Fibroblast of the aortic adventitia (primary cell): ENCODE measurements at regions not wholly inside any gene's neighbourhood (a gene's known extent, or its start where the extent isn't known, plus 50 kb on each side); places are given as distances from the start of the nearest gene placed in this dataset.

Source experiments
- DNase-seq: peaks from one replicate; pipeline ENCODE4 v3.0.0-alpha.2; 2010; ENCODE audit warnings: low read depth
- H3K4me3 ChIP-seq: 2 replicates; pipeline ENCODE4 v1.5.1; 2011; ENCODE audit warnings: low read depth, mild to moderate bottlenecking, control low read depth, low read length, moderate library complexity
- TF ChIP-seq, protein P1 (sequence below): IDR thresholded peaks from 2 replicates; pipeline ENCODE4 v1.5.1; 2011; ENCODE audit warnings: mild to moderate bottlenecking, low read length, control low read depth, inconsistent platforms; ENCODE audit not compliant: insufficient read depth

GRCh38 chr16:26688105-26688504 is 378.6 kb upstream of the C16orf82 start:
- no peak overlapping the region for H3K4me3 ChIP-seq
- TF ChIP-seq, protein P1, sequence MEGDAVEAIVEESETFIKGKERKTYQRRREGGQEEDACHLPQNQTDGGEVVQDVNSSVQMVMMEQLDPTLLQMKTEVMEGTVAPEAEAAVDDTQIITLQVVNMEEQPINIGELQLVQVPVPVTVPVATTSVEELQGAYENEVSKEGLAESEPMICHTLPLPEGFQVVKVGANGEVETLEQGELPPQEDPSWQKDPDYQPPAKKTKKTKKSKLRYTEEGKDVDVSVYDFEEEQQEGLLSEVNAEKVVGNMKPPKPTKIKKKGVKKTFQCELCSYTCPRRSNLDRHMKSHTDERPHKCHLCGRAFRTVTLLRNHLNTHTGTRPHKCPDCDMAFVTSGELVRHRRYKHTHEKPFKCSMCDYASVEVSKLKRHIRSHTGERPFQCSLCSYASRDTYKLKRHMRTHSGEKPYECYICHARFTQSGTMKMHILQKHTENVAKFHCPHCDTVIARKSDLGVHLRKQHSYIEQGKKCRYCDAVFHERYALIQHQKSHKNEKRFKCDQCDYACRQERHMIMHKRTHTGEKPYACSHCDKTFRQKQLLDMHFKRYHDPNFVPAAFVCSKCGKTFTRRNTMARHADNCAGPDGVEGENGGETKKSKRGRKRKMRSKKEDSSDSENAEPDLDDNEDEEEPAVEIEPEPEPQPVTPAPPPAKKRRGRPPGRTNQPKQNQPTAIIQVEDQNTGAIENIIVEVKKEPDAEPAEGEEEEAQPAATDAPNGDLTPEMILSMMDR: no peak
- no peak for DNase-seq

DNA sequence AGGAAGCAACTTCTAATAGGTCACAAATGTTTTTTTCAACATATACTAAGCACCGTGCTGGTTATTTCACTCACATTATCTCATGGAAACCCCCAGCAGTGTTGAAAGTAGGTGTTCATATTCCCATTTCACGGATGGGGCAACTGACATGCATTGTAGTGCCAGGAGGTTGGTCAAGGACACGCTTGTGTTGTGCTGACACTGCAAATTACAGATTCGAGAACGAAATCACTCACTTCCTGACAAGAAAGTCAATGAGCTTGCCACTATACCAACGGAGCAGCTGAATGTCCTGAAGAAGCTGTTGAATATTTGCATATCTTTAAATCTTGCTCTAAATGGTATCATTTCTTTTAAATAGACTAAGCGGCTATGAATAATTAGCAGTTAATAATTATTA is 378.0 kb upstream of the C16orf82 start:
- TF ChIP-seq, protein P1: no peak
- no peak for DNase-seq
- H3K4me3 ChIP-seq: no peak overlapping the region

DNA sequence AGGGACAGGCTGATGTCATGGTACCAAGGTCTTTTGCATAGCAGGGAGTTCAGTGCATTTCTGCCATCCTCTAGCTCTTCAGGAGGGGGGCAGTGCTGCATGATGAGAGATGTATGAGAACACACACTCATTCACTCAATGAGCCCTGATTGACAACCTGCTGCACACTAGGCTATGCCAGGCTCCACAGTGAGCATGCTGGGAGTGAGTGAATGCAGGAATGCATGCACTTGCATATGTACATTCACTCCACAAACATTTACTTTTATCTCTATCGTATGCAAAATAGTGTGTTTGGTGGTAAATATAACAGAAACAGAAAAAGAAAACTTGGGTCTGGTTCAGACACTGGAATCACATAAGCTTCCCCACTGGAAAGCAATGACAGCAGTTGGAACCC is 374.1 kb upstream of the C16orf82 start:
- TF ChIP-seq, protein P1: no peak
- DNase-seq: no peak
- no peak overlapping the region for H3K4me3 ChIP-seq

DNA sequence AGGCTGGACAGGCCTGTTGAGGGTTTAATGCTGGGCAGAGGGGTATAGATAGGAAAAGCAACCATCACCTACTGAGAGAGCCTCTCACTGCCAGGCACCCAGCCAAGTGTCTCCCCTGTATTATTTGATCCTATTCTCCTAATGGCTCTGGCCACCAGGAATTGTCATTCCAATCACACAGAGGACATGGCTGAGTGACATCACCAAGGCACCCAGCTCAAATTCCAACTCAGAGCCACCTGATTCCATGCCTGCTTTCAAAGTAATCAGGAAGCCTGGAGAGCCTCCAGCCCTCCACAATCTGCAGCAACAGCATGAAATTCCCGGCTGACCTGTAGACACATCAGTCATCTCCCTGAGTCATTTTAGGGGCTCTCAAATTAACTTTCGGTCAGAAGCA is 368.9 kb upstream of the C16orf82 start:
- TF ChIP-seq, protein P1: no peak
- no peak for DNase-seq
- H3K4me3 ChIP-seq: no peak overlapping the region

DNA sequence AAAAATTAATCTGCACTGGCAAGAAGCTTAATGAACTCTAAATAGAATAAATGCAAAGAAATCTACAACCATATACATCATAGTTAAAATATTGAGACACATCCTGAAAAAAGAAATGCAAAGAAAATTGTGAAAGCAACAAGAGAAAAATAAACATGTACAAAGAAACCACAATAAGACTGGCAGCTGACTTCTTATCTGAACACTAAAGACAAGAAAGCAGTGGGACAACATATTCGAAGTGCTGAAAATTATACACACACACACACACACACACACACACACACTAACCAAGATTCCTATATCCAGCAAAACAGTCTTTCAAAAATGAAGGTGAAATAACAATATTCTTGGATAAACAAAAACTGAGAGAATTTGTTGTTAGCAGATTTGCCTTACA is 366.5 kb upstream of the C16orf82 start:
- no peak overlapping the region for H3K4me3 ChIP-seq
- TF ChIP-seq, protein P1: no peak
- DNase-seq: no peak

- TF ChIP-seq, protein P1: no peak
- DNase-seq: no peak
- H3K4me3 ChIP-seq: no peak overlapping the region
Measured at GRCh38 chr16:26701243-26701886, 365.4 kb upstream of the C16orf82 start.

GRCh38 chr16:26705346-26705745 is 361.4 kb upstream of the C16orf82 start:
- TF ChIP-seq, protein P1: no peak
- no peak for DNase-seq
- H3K4me3 ChIP-seq: no peak overlapping the region
